Transverse colon (tissue), 4 donors: ENCODE measurements at regions not wholly inside any gene's neighbourhood (a gene's known extent, or its start where the extent isn't known, plus 50 kb on each side); places are given as distances from the start of the nearest gene placed in this dataset.

ENCODE experiments used
- CTCF ChIP-seq, 5 experiments: fragments of 200-600 bp in 3 of 5; fragments of 450-650 bp in 2 of 5; sonication (generic) in 3 of 5; IDR thresholded peaks; 1 replicate in 2 of 5; 2 replicates in 3 of 5; pipeline ENCODE4 v1.5.1; 2016 to 2017; ENCODE audit warnings: antibody characterized with exemption in 5 of 5, inconsistent platforms in 3 of 5, mild to moderate bottlenecking in 2 of 5, moderate library complexity in 1 of 5
- POLR2AphosphoS5 ChIP-seq, 3 donors: sonication (generic); formaldehyde crosslinking; IDR thresholded peaks; one replicate each; pipeline ENCODE4 v1.6.1; 2016; ENCODE audit warnings: antibody characterized with exemption in 3 of 3

- TF ChIP-seq CTCF (IDR thresholded peaks at IDR 0.05) (no peak), POLR2AphosphoS5 (IDR thresholded peaks at IDR 0.05) (no peak)
These were observed 121.1 kb upstream of the ST6GALNAC5 start for GRCh38 chr1:76746206-76746605.
